ENCODE measurements at regions not wholly inside any gene's neighbourhood (a gene's known extent, or its start where the extent isn't known, plus 50 kb on each side); places are given as distances from the start of the nearest gene placed in this dataset.

DNA sequence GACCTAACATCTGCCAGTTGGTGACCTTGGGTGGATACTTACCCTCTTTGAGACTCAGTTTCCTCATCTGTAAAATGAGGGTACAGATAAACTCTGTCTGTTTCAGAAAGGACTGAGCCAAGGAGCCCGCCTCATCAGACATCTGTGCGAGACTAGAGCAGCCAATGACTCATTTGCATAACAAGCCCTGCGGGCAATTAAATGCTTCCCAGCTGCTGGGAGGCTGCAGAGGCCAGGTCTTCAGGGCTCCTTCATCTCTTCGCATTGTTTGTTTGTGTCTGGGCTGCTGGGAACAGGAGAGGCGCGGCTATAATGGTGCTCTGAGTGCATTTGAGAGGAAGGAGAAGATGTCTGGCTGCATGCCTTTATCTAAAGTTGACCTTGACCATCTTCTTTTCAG is 85.0 kb downstream of the ADRA2C start:
- POLR2A ChIA-PET (ENCODE audit: unreplicated experiment) = no interaction called here
- TF ChIP-seq, protein P1, sequence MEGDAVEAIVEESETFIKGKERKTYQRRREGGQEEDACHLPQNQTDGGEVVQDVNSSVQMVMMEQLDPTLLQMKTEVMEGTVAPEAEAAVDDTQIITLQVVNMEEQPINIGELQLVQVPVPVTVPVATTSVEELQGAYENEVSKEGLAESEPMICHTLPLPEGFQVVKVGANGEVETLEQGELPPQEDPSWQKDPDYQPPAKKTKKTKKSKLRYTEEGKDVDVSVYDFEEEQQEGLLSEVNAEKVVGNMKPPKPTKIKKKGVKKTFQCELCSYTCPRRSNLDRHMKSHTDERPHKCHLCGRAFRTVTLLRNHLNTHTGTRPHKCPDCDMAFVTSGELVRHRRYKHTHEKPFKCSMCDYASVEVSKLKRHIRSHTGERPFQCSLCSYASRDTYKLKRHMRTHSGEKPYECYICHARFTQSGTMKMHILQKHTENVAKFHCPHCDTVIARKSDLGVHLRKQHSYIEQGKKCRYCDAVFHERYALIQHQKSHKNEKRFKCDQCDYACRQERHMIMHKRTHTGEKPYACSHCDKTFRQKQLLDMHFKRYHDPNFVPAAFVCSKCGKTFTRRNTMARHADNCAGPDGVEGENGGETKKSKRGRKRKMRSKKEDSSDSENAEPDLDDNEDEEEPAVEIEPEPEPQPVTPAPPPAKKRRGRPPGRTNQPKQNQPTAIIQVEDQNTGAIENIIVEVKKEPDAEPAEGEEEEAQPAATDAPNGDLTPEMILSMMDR (conservative IDR thresholded peaks at IDR 0.05) = no peak
- TF ChIP-seq EZH2 (IDR thresholded peaks at IDR 0.05; ENCODE audit: low read depth) = no peak
- Histone ChIP-seq H3K9me3 (ENCODE audit: insufficient read depth, low read depth) (no peaks in the 10 kb centered on the region), H3K9me2 (ENCODE audit: insufficient read depth) (no peaks in the 10 kb centered on the region), H3K4me2 (no peak overlapping the region), H3F3A (ENCODE audit: insufficient read depth, low read depth) (no peaks in the 10 kb centered on the region), H3K27me3 (ENCODE audit: insufficient read depth, low read depth) (peaks cover 59% of the 10 kb centered on the region), H3K79me2 (ENCODE audit: low read depth) (no peaks in the 10 kb centered on the region), H3K4me1 (replicated peaks; ENCODE audit: insufficient read depth) (no peaks in the 10 kb centered on the region), H4K20me1 (ENCODE audit: insufficient read depth) (no peaks in the 10 kb centered on the region), H2AFZ (no peak overlapping the region), H3K36me3 (ENCODE audit: low read depth) (no peaks in the 10 kb centered on the region), H3K27ac (no peak overlapping the region), H3K4me3 (no peak overlapping the region)
- CTCF ChIA-PET = no interaction called here
- no peak for DNase-seq
- no TSS peak for BruUV-seq (replicated peaks)
- intact Hi-C loops (cut with micrococcal nuclease; ENCODE audit: unreplicated experiment) = no loop called here

DNA sequence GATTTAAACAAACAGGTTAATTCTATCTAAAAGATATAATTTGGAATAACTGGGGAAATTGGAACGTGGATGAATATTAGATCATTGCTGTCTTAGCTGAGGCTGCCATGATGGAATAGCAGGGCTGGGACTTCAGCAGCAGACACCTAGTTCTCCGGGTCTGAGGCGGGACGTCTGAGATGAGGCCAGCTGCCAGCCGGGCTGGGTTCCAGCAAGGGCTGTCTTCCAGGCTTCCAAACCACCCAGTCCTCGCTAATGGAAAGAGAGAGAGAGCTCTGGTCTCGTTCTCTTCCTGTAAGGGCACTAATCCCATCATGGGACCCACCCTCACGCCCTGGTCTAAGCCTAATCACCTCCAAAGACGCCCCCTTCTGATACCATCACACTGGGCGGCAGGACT is 85.7 kb downstream of the ADRA2C start:
- Histone ChIP-seq H3K4me2 (no peak overlapping the region), H3F3A (ENCODE audit: insufficient read depth, low read depth) (no peaks in the 10 kb centered on the region), H3K9me3 (ENCODE audit: insufficient read depth, low read depth) (no peaks in the 10 kb centered on the region), H3K27ac (no peak overlapping the region), H3K4me1 (replicated peaks; ENCODE audit: insufficient read depth) (no peaks in the 10 kb centered on the region), H3K27me3 (ENCODE audit: insufficient read depth, low read depth) (peaks cover 59% of the 10 kb centered on the region), H2AFZ (no peak overlapping the region), H3K4me3 (no peak overlapping the region), H3K79me2 (ENCODE audit: low read depth) (no peaks in the 10 kb centered on the region), H3K9me2 (ENCODE audit: insufficient read depth) (no peaks in the 10 kb centered on the region), H3K36me3 (ENCODE audit: low read depth) (no peaks in the 10 kb centered on the region), H4K20me1 (ENCODE audit: insufficient read depth) (no peaks in the 10 kb centered on the region)
- DNase-seq = no peak
- no peak for TF ChIP-seq EZH2 (IDR thresholded peaks at IDR 0.05; ENCODE audit: low read depth)
- TF ChIP-seq, protein P1 (conservative IDR thresholded peaks at IDR 0.05) = no peak
- ChIA-PET POLR2A (ENCODE audit: unreplicated experiment) (interaction anchor here (0.5 kb wide), 1 partner anchor 625 kb away, joined by 5 read pairs; no protein-coding TSS in a partner anchor), CTCF (no interaction called here)
- BruUV-seq (replicated peaks) = no TSS peak
- intact Hi-C loops (cut with micrococcal nuclease; ENCODE audit: unreplicated experiment) = no loop called here

DNA sequence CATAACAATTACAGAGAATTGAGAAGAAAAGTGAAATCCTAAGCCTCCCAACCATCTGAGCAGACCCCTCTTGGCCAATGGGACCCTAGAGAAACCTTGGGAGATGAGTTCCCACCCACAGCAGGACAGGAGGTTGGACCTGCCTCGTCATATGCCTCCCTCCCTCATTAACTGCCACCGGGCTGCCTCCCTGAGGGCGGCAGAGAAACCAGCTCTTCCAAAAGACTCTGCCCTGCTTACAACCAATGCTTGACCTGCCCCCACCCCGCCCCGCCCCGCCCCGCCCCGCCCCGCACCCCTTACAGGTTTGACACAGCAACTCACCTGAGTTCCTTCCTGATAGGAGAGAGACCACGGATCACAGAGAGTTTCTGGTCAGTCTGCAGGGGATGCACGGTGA is 86.1 kb downstream of the ADRA2C start:
- Histone ChIP-seq H3K27me3 (ENCODE audit: insufficient read depth, low read depth) (peaks cover 59% of the 10 kb centered on the region), H3K27ac (no peak overlapping the region), H3K9me2 (ENCODE audit: insufficient read depth) (no peaks in the 10 kb centered on the region), H3K4me1 (replicated peaks; ENCODE audit: insufficient read depth) (no peaks in the 10 kb centered on the region), H2AFZ (no peak overlapping the region), H4K20me1 (ENCODE audit: insufficient read depth) (no peaks in the 10 kb centered on the region), H3K4me3 (no peak overlapping the region), H3K79me2 (ENCODE audit: low read depth) (no peaks in the 10 kb centered on the region), H3F3A (ENCODE audit: insufficient read depth, low read depth) (no peaks in the 10 kb centered on the region), H3K9me3 (ENCODE audit: insufficient read depth, low read depth) (no peaks in the 10 kb centered on the region), H3K36me3 (ENCODE audit: low read depth) (no peaks in the 10 kb centered on the region), H3K4me2 (no peak overlapping the region)
- no peak for DNase-seq
- no TSS peak for BruUV-seq (replicated peaks)
- CTCF ChIA-PET = no interaction called here
- POLR2A ChIA-PET (ENCODE audit: unreplicated experiment) = no interaction called here
- intact Hi-C loops (cut with micrococcal nuclease; ENCODE audit: unreplicated experiment) = no loop called here
- no peak for TF ChIP-seq EZH2 (IDR thresholded peaks at IDR 0.05; ENCODE audit: low read depth)
- TF ChIP-seq, protein P1 (conservative IDR thresholded peaks at IDR 0.05) = no peak

All from PC-9 (cell line).